NCI-H2227 (cell line): ENCODE measurements at regions not wholly inside any gene's neighbourhood (a gene's known extent, or its start where the extent isn't known, plus 50 kb on each side); places are given as distances from the start of the nearest gene placed in this dataset.
"Not testable (repeated sequence)": the region's sequence is repeated elsewhere in the genome, so short reads cannot be mapped to it uniquely, and the experiment has no call there.

Experiments
- DNase-seq: peaks from one replicate; lab custom pipeline; 2025; ENCODE audit not compliant: unreplicated experiment; lab: John Stamatoyannopoulos, UW

DNA sequence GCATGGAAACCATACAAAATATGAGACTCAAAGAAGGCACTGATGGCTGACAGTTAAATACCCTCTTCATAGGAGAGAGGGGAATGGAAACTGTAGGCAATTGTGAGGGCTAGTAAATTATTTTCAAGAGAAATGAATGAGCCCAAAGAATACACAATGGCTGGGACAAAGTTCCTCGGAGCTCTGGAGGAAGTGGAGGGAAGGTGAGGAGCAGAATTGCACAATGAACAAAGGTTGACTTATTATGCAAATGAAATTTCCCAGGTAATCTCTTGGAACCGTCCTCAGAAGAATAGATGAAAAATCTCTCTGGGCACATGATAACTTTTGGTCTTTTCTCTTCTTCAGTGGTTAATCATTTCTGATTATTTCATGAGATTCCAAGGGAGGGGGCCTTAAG lies 202.6 kb upstream of the VCX start:
- DNase-seq: no peak

DNA sequence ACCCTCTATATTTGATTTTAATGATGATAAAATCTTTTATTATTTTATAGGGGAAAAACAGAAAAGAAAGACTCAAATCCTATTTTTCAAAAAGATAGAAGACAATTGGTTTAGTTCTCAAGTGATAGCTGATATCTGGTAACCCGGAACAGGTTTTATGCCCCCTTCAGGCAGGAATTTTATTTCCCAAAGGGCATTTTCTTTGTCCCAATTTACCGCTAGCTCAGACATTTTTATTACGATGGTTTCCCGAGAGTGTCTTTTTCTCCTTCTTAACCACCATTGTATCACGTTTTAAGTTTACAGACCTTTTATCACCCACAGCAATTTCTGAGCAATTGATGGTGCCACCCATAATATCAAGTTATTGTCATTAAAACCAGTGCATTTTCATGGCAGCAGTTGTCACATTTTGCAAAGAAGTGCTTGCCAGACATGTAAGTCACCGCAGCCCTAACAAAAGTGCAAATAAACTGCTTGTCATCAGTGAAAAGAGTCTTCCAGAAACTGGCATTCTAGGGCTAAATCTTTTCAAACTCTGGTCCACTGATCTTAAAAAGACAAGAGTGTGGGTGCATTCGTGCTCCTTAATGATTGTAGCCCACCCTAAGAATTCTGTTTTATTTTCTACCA lies 204.8 kb upstream of the VCX start:
- DNase-seq: no peak

DNA sequence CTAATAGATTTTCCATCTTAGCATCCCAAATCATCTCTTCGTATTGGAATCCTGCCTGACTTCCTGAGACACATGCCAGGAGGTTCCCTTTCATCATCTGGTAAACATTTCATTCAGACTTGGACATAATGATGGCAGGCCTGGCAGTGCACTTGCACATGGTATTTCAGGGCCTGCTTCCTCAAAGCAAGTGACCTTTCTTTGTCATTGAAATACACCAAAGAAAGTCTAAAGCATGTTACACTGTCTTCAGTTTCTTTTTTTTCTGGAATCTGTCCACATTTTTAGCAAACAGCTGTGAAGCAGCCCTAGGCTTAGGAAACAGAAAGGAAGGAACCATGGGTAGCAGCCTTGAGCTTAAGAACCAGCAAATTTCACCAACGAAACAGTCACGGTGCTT lies 205.9 kb upstream of the VCX start:
- DNase-seq: no peak

DNA sequence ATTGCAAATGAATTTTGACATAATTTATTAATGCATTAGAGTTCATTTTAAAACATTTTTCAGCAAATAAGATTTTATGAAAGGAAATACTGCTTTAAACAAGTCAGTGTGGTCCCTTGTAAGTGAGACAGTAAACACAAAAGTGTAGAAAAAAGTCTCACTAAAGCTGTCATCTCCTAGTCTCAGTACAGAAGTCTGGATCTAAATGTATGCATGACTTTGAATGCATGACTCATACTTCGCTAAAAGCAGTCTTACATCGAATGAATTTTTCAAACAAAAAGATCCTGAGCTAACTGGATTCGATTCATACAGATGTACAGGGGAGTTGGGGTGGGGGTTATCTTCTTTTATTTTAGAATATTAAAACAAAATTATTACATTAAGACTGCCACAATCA lies 207.4 kb upstream of the VCX start:
- DNase-seq: no peak

DNA sequence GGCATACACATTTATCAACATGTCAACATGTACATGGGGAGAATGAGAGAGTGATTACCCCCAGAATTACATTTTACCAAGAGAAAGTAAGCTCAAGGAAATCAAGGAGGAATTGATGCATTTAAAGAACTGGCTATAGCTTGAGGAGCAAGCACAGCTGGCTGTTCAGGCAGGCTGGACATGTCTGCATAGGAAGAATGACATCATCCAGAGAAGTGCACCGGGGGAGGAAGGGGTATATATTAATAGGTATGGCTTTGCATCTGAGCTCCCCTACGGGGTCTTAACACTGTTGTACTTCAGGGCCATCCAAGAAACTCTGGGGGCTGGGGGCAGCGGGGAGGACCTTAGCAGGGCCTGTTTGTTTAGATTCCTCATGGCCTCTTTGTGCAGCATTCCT lies 222.4 kb upstream of the VCX start:
- DNase-seq: no peak

DNA sequence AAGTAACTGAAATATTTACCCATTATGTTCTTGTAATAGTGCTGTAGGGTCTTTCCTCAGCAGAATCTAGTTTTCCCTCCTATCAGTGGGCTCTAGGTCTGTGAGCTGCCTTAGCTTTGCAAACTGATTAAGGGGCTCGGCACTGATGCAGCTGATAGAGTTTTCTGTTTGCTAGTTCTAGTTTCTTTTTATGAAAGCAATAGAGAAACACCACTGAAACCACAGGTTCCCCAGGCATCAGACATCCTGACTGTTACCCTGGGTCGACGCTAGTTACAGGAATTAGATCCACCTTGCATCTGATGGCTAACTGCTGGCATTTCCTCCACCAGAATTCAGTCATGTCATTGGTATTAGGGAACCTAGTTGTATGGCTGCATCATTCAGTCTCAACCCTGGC lies 225.0 kb upstream of the VCX start:
- no peak for DNase-seq

DNA sequence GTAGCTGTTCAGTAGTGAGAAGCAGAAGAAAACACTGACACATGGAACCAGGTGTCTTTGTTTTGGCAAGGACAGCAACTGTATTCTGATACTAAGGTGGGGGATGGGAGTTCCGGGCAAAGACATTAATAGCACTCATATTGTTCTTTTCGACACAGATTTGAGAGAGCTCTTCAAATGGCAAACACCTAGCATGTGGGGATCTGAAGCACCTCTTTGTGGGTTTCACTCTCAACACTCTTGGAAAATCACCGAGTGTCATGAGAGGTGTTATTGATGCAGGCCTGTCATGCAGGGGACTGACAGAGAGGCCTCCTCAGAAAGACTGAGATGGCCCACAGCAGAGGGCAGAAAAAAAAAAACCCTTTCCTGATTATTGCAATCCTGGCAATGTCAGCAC lies 228.4 kb upstream of the VCX start:
- DNase-seq: no peak

DNA sequence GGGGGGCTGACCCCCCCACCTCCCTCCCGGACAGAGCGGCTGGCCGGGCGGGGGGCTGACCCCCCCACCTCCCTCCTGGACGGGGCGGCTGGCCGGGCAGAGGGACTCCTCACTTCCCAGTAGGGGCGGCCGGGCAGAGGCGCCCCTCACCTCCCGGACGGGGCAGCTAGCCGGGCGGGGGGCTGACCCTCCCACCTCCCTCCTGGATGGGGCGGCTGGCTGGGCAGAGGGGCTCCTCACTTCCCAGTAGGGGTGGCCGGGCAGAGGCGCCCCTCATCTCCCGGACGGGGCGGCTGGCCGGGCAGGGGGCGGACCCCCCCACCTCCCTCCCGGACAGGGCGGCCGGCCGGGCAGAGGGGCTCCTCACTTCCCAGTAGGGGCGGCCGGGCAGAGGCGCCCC lies 234.3 kb upstream of the VCX start:
- DNase-seq: not testable (repeated sequence)

DNA sequence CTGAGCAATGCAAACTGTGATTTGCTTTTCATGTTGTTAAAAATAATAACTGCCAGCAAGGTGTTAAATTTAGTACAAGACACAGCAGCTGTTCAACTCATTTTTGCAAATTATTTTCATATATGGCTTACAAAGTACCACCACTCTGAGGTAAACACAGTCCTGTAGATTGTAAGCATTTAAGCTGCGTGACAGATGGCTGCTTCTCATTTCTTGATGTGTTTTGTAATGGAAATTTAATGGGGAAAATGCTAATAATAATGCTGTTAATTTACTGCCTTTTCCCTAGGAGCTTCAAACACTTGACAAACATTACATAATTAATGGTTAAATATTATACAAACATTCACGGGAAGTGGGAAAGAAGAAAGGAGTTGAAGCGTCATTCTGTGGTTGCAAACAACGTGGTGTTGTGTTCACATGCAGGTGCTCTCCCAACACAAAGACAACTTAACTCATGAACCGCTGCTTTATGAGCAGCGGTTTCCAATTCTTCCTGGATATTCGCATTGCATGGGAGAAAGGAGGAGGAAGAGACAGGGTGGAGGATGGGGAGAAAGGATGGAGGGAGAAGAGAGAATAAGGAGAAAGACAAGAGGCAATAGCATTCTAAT lies 236.8 kb upstream of the VCX start:
- no peak for DNase-seq

DNA sequence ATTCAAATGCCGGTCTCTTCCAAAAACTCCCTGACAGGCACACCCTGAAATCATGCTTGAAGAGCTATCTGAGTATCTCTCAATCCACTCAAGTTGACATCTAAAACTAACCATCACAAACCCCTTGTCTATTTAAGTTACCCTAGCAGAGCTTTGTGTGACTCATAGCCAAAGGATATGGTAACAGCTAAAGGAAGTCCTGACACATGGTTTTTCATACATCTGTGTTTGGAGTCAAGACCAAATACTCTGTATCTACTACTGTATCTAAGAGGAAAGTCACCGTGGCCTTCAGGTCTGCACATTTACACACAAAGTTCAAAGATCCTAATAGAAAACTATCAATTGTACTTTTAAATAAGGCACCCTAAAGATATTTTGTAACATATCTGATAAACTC lies 239.6 kb upstream of the VCX start:
- no peak for DNase-seq

DNA sequence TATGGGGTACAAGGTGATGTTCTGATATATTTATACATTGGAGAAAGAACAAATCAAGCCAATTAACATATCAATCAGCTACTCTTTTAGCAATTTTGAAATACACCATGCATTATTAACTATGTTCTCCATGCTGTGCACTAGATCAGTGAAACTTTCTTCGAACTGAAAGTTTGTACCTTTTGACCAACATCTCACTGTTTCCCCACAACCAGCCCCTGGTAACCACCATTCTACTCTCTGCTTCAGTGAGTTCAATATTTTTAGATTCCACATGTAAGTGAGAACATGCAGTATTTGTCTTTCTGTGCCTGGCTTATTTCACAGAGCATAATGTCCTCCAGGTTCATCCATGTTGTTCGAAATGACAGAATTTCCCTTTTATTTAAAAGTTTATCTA lies 246.1 kb upstream of the VCX start:
- DNase-seq: no peak

DNA sequence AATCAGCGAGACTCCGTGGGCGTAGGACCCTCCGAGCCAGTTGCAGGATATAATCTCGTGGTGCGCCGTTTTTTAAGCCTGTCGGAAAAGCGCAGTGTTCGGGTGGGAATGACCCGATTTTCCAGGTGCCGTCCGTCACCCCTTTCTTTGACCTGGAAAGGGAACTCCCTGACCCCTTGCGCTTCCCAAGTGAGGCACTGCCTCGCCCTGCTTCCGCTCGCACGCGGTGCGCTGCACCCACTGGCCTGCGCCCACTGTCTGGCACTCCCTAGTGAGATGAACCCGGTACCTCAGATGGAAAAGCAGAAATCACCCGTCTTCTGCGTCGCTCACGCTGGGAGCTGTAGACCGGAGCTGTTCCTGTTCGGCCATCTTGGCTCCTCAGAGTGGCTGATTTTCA lies 249.6 kb upstream of the VCX start:
- DNase-seq: not testable (repeated sequence)

DNA sequence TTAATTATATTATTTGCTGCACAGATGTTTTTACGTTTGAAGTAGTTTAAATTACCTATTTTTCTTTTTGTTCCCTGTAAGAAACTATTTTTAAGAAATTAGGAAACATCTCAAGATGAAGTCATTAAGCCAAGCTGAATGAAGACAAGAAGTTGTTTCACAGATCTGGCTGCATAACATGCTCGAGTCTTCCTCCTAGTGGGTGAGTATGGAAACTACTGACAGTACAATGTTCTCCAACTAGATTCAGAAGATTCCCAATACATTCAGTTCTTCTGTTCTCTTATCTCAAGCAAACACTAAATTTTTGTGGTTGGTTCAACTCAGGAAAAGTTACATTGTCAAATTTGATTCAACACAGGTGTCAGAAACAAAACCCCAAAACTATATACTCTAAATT lies 256.8 kb upstream of the VCX start:
- no peak for DNase-seq

DNA sequence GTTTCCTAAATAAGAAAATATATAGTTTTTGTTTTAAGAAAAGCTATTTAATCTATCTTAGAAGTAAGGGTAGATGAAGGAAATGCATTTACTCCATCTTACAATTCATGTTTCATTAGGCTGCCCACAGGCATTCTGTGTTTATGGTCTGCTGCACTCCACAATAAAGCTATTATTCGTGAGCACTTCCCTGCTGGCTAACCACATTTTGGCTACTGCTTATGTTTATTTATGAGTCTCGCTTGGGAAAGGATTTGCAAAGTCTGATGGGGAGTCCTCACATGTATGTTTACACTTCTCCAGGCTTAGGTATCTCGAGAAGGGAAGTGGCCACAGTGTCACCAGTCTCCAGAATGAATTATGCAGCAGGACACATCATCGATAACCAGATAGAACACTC lies 260.8 kb upstream of the VCX start:
- DNase-seq: no peak

DNA sequence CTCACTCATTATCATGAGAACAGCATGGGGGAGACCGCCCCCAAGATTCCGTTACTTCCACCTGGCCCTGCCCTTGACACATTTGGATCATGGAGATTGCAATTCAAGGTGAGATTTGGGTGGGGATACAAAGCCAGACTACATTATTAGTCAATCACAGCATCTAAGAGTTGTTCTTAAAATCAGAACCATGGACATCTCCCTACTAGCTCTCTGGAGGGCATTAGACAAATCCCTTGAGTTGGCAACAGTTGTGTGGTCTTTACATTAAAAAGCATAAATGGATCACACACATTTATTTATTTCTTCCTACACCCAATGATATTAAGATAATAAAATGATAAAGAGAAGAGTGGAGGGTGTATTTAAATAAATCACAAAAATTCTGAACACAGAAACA lies 262.8 kb upstream of the VCX start:
- DNase-seq: no peak

DNA sequence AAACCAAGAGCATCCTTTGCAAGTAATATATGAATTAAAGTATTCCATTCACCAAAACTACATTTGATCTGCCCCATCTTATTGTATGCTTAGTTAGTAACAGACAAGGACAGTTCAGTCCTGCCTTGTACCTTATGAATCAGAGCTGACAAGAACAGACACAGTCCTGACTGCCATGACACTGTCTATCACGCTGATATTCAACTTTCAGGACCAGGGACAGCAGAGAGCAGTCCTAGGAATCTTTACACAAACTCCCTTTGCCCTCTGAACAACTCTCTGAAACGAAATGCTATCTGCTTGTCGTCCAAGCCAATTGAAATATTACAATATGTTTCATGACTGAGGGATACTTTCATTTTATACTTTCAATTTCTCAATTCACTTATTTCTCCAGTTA lies 268.6 kb upstream of the VCX start:
- DNase-seq: no peak

DNA sequence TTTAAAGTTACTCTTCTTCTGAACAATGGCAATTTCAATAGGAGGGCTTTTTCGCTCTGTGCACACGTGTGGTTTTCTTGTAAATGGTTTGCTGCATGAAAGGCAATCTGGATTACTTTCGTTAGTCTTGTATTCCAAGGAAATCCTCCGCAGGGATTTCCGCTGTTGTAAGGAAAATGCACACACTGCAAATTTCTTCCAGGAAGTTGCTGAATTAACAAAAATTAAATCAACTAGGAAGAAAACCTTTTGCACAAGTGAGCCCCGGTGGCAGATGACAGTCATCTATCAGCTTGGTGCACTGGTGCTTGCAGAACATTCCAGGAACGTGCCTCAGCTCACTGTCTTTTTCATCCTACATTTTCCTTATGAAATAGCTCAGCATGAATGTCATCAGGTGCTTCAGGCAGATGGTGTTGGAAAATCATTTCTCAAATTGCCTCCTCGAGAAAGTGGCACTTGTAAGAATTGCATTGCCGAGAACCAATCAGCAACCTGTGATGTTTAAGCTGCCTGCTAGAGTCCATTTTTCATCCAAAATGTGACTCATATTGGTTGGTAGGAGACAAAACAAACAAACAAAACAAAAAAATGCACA lies 272.4 kb upstream of the VCX start:
- DNase-seq: no peak

DNA sequence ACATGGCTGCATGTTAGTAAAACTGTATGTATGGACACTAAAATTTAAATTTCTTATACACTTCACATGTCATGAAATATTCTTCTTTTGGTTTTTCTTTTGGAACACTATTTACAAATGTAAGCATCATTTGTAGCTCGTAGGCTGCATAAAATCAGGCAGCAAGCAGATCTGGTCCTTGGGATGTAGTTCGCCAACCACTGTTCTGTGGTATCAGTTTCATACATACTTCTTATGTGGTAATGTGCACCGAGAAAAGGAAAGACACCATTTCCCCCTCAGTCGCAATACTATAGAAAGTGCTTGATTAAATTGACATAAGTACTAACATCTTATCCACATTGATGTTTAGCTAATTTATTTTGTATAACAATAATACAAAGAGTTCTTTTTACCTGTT lies 274.4 kb upstream of the VCX start:
- DNase-seq: no peak

DNA sequence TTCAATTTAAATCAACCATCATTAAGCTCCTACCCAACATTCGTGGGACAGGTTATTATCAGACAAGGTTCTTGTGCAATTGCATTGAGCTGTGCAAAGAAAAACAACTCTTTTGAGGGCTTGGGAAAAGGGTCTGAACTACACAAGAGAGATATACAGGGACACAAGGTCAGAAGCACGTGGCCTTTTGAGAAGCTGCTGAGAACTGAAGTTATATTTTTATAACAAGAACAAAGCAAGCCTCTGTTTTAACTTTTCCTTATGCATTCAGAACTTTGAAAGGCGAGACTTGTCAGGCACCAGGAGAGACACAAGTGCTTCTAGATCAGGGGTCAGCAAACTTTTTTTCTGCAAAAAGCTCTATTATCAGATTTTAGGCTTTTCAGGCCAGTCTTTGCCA lies 274.8 kb upstream of the VCX start:
- DNase-seq: no peak

DNA sequence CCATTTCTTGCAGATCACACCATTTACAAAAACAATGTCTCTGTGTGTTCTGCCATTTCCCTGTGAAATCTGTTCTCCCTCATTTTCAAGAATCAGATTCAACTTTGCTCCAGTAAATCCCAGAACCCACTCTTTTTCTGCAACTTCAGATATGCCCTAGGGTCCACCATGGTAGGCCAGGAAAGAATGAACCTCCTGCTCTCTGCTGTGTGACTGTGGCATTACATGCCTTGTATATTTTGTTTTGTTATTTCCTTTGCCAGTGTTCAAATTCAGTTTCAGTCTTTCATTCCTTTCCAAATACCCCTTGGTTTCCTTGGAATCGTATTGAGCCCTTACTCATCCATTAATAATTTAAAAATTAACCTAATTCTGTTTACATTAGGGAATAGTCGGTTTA lies 290.2 kb upstream of the VCX start:
- no peak for DNase-seq

DNA sequence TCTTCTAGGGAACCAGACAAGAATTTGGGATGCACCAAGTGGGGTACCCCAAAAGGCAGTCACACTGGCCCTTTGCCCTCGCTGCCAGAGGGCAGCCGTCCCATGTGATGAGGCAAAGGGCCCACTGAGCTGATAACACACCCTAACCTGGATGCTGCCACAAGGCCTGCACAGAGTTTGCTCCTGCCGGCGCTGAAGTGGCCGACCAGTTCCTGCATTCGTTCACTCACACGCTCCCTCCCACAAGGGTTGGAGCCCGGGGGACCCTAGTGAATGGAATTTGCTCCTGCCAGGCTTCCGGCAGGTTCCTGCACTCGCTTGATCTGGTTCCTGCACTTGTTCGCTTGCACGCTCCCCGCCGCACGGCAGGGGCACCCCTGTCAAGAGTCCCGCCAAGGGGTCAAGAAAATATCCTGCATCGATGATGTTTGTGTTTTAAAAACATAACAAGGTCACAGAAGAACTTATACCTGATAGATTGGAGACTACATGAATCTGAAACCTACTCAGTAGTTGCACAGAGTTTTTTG lies 296.4 kb upstream of the VCX start:
- no peak for DNase-seq

DNA sequence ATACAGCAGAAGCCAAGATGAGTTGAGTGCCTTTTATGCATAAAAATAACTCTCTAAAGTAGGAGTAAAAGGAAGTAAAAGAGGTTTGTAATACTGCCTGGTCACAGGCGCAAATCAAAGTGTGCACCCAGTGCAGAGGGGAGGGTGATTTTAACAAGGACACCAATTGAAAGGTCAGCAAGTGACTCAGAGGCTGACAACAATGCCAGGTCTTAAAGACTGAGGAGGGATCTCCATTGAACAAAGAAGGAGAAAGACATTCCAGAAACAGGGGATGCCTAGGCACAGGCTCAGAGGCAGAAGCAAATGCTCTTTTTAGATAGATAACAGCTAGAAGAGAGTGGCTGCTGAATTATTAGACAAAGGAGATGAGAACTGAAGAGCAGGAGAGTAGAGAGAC lies 297.4 kb upstream of the VCX start:
- DNase-seq: no peak
